ENCODE measurements at regions not wholly inside any gene's neighbourhood (a gene's known extent, or its start where the extent isn't known, plus 50 kb on each side); places are given as distances from the start of the nearest gene placed in this dataset.

DNA sequence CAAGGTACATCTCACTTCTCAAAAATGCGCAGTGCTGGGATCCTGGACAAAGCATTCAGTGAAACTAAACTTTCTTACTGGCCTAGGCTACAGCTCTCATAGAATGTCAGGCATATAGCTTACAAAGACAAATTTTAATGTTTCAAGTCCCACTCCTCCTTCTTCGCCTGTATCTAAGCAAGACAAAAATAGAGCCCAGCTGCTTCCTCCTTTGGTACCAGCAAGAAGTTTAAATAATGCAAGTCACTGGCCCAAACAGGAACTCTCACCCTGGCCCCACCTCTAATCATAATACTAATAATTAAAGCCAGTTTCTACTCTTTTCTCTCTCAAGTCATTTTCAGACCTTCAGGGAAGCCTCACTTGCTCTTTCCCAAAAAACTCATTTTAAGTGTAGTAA is 1267.9 kb downstream of the MRPL39 start:
- no peak overlapping the region for H3K27ac ChIP-seq
- TF ChIP-seq, protein P1, sequence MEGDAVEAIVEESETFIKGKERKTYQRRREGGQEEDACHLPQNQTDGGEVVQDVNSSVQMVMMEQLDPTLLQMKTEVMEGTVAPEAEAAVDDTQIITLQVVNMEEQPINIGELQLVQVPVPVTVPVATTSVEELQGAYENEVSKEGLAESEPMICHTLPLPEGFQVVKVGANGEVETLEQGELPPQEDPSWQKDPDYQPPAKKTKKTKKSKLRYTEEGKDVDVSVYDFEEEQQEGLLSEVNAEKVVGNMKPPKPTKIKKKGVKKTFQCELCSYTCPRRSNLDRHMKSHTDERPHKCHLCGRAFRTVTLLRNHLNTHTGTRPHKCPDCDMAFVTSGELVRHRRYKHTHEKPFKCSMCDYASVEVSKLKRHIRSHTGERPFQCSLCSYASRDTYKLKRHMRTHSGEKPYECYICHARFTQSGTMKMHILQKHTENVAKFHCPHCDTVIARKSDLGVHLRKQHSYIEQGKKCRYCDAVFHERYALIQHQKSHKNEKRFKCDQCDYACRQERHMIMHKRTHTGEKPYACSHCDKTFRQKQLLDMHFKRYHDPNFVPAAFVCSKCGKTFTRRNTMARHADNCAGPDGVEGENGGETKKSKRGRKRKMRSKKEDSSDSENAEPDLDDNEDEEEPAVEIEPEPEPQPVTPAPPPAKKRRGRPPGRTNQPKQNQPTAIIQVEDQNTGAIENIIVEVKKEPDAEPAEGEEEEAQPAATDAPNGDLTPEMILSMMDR (conservative IDR thresholded peaks at IDR 0.05) = no peak

GRCh38 chr21:24336491-24336890 is 1270.8 kb downstream of the MRPL39 start:
- no peak overlapping the region for H3K27ac ChIP-seq
- TF ChIP-seq, protein P1 (conservative IDR thresholded peaks at IDR 0.05) = no peak

- no peak overlapping the region for H3K27ac ChIP-seq
- TF ChIP-seq, protein P1 (conservative IDR thresholded peaks at IDR 0.05) = no peak
These were observed 1283.7 kb downstream of the MRPL39 start for GRCh38 chr21:24323536-24323935.

GRCh38 chr21:24316277-24316922 is 1290.9 kb downstream of the MRPL39 start:
- TF ChIP-seq, protein P1 (conservative IDR thresholded peaks at IDR 0.05) = no peak
- H3K27ac ChIP-seq = no peak overlapping the region

GRCh38 chr21:24310788-24311187 is 1296.5 kb downstream of the MRPL39 start:
- TF ChIP-seq, protein P1 (conservative IDR thresholded peaks at IDR 0.05) = no peak
- no peak overlapping the region for H3K27ac ChIP-seq

- TF ChIP-seq, protein P1 (conservative IDR thresholded peaks at IDR 0.05) = no peak
- no peak overlapping the region for H3K27ac ChIP-seq
These were observed 1299.1 kb downstream of the MRPL39 start for GRCh38 chr21:24308183-24308582.

- no peak overlapping the region for H3K27ac ChIP-seq
- TF ChIP-seq, protein P1 (conservative IDR thresholded peaks at IDR 0.05) = no peak
These were observed 1304.9 kb downstream of the MRPL39 start for GRCh38 chr21:24302400-24302799.

Data from VCaP (cell line).